ENCODE measurements at regions not wholly inside any gene's neighbourhood (a gene's known extent, or its start where the extent isn't known, plus 50 kb on each side); places are given as distances from the start of the nearest gene placed in this dataset.

- TF ChIP-seq, protein P1, sequence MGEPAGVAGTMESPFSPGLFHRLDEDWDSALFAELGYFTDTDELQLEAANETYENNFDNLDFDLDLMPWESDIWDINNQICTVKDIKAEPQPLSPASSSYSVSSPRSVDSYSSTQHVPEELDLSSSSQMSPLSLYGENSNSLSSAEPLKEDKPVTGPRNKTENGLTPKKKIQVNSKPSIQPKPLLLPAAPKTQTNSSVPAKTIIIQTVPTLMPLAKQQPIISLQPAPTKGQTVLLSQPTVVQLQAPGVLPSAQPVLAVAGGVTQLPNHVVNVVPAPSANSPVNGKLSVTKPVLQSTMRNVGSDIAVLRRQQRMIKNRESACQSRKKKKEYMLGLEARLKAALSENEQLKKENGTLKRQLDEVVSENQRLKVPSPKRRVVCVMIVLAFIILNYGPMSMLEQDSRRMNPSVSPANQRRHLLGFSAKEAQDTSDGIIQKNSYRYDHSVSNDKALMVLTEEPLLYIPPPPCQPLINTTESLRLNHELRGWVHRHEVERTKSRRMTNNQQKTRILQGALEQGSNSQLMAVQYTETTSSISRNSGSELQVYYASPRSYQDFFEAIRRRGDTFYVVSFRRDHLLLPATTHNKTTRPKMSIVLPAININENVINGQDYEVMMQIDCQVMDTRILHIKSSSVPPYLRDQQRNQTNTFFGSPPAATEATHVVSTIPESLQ (CRISPR knock-in tag; IDR thresholded peaks at IDR 0.05): no peak
Observed at GRCh38 chr14:104363891-104364760, 215.4 kb upstream of the C14orf180 start (continued).

DNA sequence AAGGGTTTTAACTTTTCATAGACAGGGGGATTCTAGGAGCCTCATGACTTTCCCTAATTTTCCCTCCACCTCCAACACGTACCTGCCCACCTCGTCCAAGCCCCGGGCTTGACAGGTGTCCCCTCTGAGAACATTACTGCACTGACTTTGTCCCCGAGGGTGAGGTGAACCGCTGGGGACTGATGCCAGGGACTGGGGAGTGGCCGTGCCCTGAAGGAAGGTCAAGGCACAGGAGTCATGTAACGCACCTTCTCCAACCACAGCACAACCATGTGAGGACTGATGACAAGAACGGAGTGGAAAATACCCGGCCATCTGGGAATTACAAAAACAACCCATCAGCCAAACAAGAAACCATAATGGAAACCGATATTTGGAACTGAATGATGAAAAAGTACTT, 214.7 kb upstream of the C14orf180 start:
- H3K27me3 Mint-ChIP-seq (ENCODE audit: low read depth): no peaks in the 10 kb centered on the region; the same call in 1 of the 2 replicates
- ChIA-PET POLR2A (no interaction called here), CTCF (no interaction called here)
- no peak for ATAC-seq
- TF ChIP-seq TEAD4 (CRISPR knock-in tag; IDR thresholded peaks at IDR 0.05) (no peak), MXD4 (CRISPR knock-in tag; IDR thresholded peaks at IDR 0.05; ENCODE audit: borderline replicate concordance) (no peak), KAT7 (CRISPR knock-in tag; IDR thresholded peaks at IDR 0.05; ENCODE audit: borderline replicate concordance) (no peak), CDX4 (CRISPR knock-in tag; IDR thresholded peaks at IDR 0.05; ENCODE audit: borderline replicate concordance) (no peak), SMAD4 (CRISPR knock-in tag; IDR thresholded peaks at IDR 0.05) (no peak), FOXJ3 (CRISPR knock-in tag; IDR thresholded peaks at IDR 0.05; ENCODE audit: borderline replicate concordance) (no peak), SP1 (CRISPR knock-in tag; conservative IDR thresholded peaks at IDR 0.05) (no peak), SOX15 (CRISPR knock-in tag; IDR thresholded peaks at IDR 0.05) (no peak), ATF3 (CRISPR knock-in tag; conservative IDR thresholded peaks at IDR 0.05) (no peak), ZNF317 (CRISPR knock-in tag; IDR thresholded peaks at IDR 0.05; ENCODE audit: borderline replicate concordance, low read depth) (no peak), ZNF219 (CRISPR knock-in tag; IDR thresholded peaks at IDR 0.05; ENCODE audit: borderline replicate concordance) (no peak)
- TF ChIP-seq, protein P2, sequence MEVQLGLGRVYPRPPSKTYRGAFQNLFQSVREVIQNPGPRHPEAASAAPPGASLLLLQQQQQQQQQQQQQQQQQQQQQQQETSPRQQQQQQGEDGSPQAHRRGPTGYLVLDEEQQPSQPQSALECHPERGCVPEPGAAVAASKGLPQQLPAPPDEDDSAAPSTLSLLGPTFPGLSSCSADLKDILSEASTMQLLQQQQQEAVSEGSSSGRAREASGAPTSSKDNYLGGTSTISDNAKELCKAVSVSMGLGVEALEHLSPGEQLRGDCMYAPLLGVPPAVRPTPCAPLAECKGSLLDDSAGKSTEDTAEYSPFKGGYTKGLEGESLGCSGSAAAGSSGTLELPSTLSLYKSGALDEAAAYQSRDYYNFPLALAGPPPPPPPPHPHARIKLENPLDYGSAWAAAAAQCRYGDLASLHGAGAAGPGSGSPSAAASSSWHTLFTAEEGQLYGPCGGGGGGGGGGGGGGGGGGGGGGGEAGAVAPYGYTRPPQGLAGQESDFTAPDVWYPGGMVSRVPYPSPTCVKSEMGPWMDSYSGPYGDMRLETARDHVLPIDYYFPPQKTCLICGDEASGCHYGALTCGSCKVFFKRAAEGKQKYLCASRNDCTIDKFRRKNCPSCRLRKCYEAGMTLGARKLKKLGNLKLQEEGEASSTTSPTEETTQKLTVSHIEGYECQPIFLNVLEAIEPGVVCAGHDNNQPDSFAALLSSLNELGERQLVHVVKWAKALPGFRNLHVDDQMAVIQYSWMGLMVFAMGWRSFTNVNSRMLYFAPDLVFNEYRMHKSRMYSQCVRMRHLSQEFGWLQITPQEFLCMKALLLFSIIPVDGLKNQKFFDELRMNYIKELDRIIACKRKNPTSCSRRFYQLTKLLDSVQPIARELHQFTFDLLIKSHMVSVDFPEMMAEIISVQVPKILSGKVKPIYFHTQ (CRISPR knock-in tag; IDR thresholded peaks at IDR 0.05): no peak
- no peaks in the 10 kb centered on the region for H3K36me3 Mint-ChIP-seq
- peaks cover 4% of the 10 kb centered on the region; the same call in 1 of the 2 replicates for H3K4me1 Mint-ChIP-seq
- H3K9me3 Mint-ChIP-seq: peaks cover 6% of the 10 kb centered on the region
- DNase-seq (ENCODE audit: low spot score): no peak
- H3K27ac Mint-ChIP-seq: no peak overlapping the region
- H3K4me3 Mint-ChIP-seq: no peak overlapping the region

- DNase-seq (ENCODE audit: low spot score): no peak
- Mint-ChIP-seq H3K4me1 (peaks cover 4% of the 10 kb centered on the region; the same call in 1 of the 2 replicates), H3K27me3 (ENCODE audit: low read depth) (no peaks in the 10 kb centered on the region; the same call in 1 of the 2 replicates), H3K36me3 (no peaks in the 10 kb centered on the region), H3K4me3 (no peak overlapping the region), H3K9me3 (peaks cover 6% of the 10 kb centered on the region), H3K27ac (no peak overlapping the region)
- ChIA-PET CTCF (interaction anchor here (0.6 to 1.1 kb wide), 4 partner anchors 25 to 400 kb away, joined by 3 read pairs; no protein-coding TSS in a partner anchor), POLR2A (no interaction called here)
- ATAC-seq: no peak
- TF ChIP-seq ZNF416 (CRISPR knock-in tag; IDR thresholded peaks at IDR 0.05) (no peak), IRF2 (CRISPR knock-in tag; IDR thresholded peaks at IDR 0.05; ENCODE audit: borderline replicate concordance, low read depth) (no peak), ZBTB21 (CRISPR knock-in tag; IDR thresholded peaks at IDR 0.05; ENCODE audit: borderline replicate concordance) (no peak), ZNF671 (CRISPR knock-in tag; IDR thresholded peaks at IDR 0.05) (no peak), NR1H2 (CRISPR knock-in tag; IDR thresholded peaks at IDR 0.05) (no peak), ELF4 (CRISPR knock-in tag; IDR thresholded peaks at IDR 0.05; ENCODE audit: low read depth) (no peak), IRF1 (CRISPR knock-in tag; IDR thresholded peaks at IDR 0.05) (no peak), TEAD1 (CRISPR knock-in tag; IDR thresholded peaks at IDR 0.05) (no peak), ZNF232 (CRISPR knock-in tag; IDR thresholded peaks at IDR 0.05) (no peak)
- TF ChIP-seq, protein P2 (CRISPR knock-in tag; IDR thresholded peaks at IDR 0.05): no peak
Observed at GRCh38 chr14:104366931-104367865, 212.4 kb upstream of the C14orf180 start.

Data from WTC11 (cell line).